Mucosa of gallbladder (tissue), 1 donor: ENCODE measurements at regions not wholly inside any gene's neighbourhood (a gene's known extent, or its start where the extent isn't known, plus 50 kb on each side); places are given as distances from the start of the nearest gene placed in this dataset.

Source experiments
- DNase-seq: peaks from one replicate; pipeline ENCODE4 v3.0.0-alpha.2; 2020; ENCODE audit warnings: low spot score
- donor health status: DM: no; HTN: no; CAD: no.

DNA sequence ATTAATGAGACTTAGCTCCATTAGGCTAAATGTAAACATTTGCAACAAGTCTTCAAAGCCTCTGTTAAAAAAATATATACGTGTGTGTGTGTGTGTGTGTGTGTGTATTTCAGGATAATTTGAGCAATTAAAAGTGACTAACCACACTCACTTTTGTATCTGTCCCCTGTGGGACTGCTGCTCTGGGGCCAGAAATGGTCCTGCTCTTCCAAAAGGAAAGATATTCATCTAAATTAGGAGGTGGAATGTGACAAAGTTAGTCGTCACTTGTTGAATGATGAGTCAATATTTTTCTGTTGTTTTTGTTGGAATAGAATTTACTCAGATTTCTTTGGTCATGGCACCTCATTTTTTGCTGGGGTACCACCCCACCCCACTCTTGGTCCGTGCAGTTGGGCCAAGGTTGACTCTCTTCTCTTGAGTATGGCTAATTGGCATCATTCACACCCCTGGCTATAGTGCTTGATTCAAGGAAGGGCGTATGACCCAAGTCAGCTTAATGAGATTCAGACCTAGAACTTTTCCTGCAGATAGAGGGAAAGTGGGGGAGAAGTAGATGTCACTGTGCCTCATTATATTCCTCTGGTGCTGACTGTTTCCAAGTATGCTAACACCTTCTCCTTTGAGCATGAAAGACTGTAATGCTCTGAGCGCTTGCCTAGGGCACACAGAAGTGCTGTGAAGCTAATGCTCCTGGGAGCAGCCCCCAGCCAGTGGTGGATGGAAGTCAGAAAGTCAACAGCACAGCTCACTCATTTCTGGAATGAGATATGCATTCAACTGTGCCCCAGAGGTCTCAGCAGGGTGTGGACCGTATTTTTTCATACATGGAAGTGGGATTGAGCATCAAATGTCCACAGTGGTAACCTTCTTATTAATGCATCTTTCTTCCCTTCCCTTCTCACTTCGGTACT lies 577.0 kb upstream of the TBX3 start:
- DNase-seq: no peak

DNA sequence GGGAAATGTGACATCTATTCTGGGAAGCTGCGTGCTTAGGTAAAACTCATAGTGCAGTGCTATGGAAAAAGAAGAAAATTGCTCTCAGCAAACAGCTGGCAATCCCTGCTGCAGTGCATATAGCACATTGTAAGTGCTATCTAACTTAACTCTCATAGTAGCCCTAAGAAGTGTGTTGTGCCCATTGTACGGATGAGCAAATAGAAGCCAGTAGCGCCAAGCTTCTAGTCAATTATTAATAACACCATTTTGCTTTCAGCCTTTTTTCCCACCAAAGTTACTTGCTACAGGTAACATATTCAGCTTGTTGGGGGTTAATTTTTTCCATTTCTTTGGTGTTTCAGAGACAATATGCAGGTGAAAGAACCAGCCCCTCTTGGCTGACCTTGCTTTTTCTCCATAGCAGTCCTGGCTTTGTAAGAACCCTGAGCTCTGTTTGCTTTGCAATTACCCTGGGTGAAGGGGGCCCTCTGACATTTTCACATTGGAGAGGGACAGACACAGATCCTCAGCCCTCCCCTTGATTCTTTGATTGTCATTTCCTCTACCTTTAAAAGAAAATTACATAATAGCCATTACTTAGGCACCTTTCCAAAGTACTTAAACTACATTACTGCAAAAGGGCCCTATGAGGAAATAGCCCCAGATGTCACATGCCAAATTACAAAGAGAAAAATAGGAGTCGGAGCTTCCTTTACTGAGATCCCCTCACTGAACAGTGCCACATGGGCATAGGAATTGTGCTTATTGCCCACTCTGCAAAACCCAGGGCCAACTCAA lies 576.2 kb upstream of the TBX3 start:
- DNase-seq: no peak

- DNase-seq: no peak
Observed at GRCh38 chr12:115257791-115258190, 573.8 kb upstream of the TBX3 start.

GRCh38 chr12:115255962-115256361 lies 572.0 kb upstream of the TBX3 start:
- DNase-seq: no peak

- DNase-seq: no peak
Observed at GRCh38 chr12:115255257-115255656, 571.3 kb upstream of the TBX3 start.

- no peak for DNase-seq
Observed at GRCh38 chr12:115253049-115253448, 569.1 kb upstream of the TBX3 start.

DNA sequence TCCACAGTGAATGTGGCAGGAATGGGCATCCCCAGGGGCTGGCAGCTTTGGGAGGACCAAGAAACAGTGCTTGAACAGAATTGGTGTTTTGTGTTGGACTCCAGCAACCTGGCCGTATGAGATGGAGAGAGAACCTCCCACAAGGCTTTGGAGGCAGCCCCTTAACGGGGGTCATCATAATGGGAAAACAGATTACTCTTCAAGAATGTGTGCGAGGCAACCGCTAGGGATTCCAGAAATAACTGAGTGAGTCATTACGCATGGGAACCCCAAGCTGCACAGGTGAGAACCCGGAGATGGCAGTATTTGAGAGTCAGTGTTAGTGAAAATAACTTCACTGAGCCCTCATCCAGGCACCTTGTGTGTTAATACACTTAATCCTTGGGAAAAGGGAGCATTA lies 567.8 kb upstream of the TBX3 start:
- DNase-seq: no peak

GRCh38 chr12:115249671-115250278 lies 565.8 kb upstream of the TBX3 start:
- no peak for DNase-seq

- no peak for DNase-seq
Observed at GRCh38 chr12:115245020-115245419, 561.0 kb upstream of the TBX3 start.

GRCh38 chr12:115243933-115244628 lies 560.1 kb upstream of the TBX3 start:
- no peak for DNase-seq

DNA sequence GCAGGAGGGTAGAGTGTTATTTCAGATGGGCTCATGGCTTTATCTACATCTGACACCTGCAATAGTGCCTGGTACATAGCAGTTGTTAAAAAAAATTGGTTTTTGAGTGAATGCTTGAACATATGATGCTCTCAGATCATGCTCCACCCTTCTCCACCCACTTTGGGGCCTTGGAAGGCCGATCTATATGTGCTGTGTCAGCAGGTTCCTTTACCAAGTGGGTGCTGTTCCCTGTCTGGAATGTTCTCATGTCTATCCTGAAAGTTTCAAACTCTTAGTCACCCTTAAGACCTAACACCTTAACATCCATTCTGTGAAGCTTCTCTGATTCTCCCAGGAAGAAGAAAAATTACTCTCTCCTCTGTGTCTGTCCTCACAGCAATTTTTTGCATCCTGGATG lies 556.3 kb upstream of the TBX3 start:
- no peak for DNase-seq

- no peak for DNase-seq
Observed at GRCh38 chr12:115235880-115236279, 551.9 kb upstream of the TBX3 start.

GRCh38 chr12:115233891-115234543 lies 550.0 kb upstream of the TBX3 start:
- DNase-seq: no peak

DNA sequence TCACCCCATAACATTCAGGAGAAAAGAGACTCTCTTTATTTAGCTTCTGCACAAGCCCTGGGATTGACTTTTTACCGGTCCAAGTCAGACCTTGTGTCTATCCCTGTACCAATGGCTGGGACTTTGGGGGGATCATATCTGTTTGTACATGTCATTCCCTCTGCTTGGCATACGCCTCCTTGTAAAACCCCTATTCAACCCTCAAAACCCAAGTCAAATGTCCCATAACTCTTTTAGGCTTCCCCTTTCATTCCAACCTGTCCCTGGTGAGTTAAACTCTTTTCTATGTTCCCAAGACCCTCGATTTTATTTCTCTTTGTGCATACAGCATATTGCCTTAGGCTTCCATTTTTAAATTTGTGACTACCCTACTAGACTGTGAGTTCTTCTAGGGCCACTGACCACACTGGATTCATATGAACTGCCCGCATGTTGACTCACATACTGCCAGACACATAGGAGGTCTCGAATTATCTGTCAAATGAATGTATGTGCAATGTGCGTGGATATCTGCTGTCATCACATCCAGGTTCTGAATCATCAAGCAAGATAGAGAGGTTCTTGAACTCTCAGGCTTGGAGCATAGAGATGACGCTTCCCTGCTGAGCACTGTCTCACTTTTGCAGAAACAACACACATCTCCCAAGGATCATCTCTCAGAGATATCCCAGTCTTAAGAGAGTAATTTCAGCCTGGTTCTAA lies 548.6 kb upstream of the TBX3 start:
- no peak for DNase-seq

GRCh38 chr12:115230606-115231005 lies 546.6 kb upstream of the TBX3 start:
- DNase-seq: no peak

DNA sequence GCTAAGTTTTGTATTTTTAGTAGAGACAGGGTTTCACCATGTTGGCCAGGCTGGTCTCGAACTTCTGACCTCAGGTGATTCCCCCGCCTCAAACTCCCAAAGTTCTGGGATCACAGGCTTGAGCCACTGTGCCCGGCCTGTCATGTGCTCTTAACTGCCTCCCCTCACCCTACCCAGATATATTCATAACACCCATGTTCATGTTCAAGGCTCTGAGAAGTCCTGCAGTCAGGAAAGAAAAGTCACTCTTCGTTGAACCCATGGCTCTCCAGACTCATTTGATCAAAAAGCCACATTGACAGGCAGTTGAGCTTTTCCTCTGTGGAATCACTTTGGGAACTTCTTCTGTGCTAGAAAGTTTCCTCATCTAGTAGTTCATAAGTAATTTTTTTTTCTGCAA lies 545.5 kb upstream of the TBX3 start:
- DNase-seq: no peak

GRCh38 chr12:115228434-115228833 lies 544.5 kb upstream of the TBX3 start:
- no peak for DNase-seq

DNA sequence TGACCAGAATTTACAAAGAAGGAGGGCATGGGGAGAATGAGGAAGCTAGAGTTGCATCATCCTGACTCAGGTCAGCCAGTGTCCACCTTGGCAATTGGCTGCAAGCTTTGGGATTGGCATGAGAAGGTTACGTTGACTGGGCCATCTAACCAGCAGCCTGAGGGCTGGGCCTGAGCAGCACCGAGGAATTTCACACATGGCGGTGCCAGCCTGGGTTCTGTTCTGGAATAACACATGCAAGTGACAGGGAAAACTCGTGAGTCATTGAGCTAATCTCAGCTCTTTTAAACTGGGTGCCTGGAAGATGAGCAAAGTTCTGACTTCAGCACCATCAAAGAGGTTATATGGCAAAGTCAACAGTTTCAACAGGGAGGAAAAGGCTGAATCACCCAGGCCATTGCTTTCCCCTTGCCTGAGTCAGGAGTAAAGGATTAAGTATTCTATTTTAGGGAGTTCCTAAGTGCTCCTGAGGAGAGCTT lies 543.2 kb upstream of the TBX3 start:
- no peak for DNase-seq

DNA sequence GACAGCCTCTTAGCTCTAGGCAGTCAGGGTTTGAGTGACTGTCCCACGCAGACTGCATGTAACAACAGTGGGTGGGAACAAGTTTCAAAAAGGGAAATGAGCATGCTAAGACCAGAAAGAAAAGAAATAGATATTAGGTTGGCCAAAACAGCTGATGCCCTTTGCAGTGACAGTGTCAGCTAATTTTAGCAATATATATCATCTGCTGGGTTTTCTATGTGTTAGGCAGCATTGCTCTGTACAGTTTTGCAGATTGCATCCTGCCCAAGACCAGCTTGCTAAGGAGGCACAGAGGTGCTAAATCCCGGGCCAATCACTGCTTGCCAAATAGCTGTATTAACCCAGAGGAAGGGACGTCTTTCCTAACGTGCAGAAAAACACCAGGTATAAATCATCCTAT lies 541.9 kb upstream of the TBX3 start:
- no peak for DNase-seq

- no peak for DNase-seq
Observed at GRCh38 chr12:115223991-115224390, 540.0 kb upstream of the TBX3 start.

DNA sequence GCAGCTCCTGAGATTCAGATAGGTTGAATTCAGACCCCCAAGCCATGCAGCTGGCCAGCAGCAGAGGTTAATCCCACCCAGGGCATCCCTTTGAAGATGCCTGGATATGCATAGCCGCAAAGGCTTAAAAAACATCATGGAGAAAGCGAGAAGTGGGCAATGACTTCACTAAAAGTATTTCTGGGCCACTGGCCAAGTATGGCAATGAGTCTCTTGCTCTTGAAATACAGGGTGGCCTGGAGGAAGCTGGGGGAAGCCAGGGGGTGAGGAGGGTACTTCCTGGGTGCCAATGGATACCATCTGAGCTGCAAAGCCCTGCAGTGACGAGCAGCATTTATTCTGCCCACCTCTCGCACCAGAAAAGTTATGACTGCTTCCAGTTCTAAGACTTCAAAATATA lies 539.3 kb upstream of the TBX3 start:
- no peak for DNase-seq
